Panc1 (cell line): ENCODE measurements at regions not wholly inside any gene's neighbourhood (a gene's known extent, or its start where the extent isn't known, plus 50 kb on each side); places are given as distances from the start of the nearest gene placed in this dataset.

Source experiments
- ATAC-seq: fragments of 200-7000 bp; cut with Tn5 transposase; 2 replicates; pipeline ENCODE4 v1.9.1; 2020; ENCODE audit warnings: mild to moderate bottlenecking, moderate library complexity
- BruUV-seq: library from RNA; stranded (reverse); fragments of 400-500 nt; replicated peaks from 2 replicates; lab custom pipeline; 2021; lab: Mats Ljungman, UMichigan
- CTCF ChIA-PET: fragments of 300-600 bp; sonication (Branson Sonifier 250); formaldehyde crosslinking; loops from one replicate; lab custom pipeline; 2022; ENCODE audit warnings: antibody characterized with exemption; lab: Charles Lee
- POLR2A ChIA-PET: fragments of 300-600 bp; sonication (Branson Sonifier 250); formaldehyde crosslinking; loops from one replicate; lab custom pipeline; 2022; ENCODE audit warnings: antibody characterized with exemption; lab: Charles Lee
- DNase-seq: peaks from one replicate; pipeline ENCODE4 v3.0.0-alpha.2; 2010; ENCODE audit warnings: low read depth, low spot score
- H3K27ac ChIP-seq: 2 replicates; pipeline ENCODE4 v1.5.1; 2011; ENCODE audit warnings: mild to moderate bottlenecking, low read length, inconsistent platforms
- H3K27me3 ChIP-seq: fragments of 200-500 bp; sonication (Bioruptor generic); 2 replicates; pipeline ENCODE4 v1.6.0; 2014; ENCODE audit warnings: low read length, inconsistent platforms; ENCODE audit not compliant: control insufficient read depth, insufficient read depth
- H3K36me3 ChIP-seq: fragments of 200-500 bp; sonication (Bioruptor generic); 2 replicates; pipeline ENCODE4 v1.5.1; 2014; ENCODE audit warnings: inconsistent platforms, mild to moderate bottlenecking, low read length, moderate library complexity; ENCODE audit not compliant: control insufficient read depth, insufficient read depth
- H3K4me1 ChIP-seq: 2 replicates; pipeline ENCODE4 v1.5.1; 2011; ENCODE audit warnings: inconsistent platforms, mild to moderate bottlenecking, low read length, moderate library complexity; ENCODE audit not compliant: control insufficient read depth, insufficient read depth
- H3K4me3 ChIP-seq, 2 experiments: 2 replicates each; pipeline ENCODE4 v1.5.1; 2011 to 2012; ENCODE audit warnings: low read depth in 2 of 2, low read length in 2 of 2, mild to moderate bottlenecking in 2 of 2, inconsistent platforms in 1 of 2, moderate library complexity in 1 of 2
- H3K9me3 ChIP-seq: fragments of 200-500 bp; sonication (Bioruptor generic); 2 replicates; pipeline ENCODE4 v1.5.1; 2014; ENCODE audit warnings: low read depth, mild to moderate bottlenecking, inconsistent platforms, low read length, moderate library complexity; ENCODE audit not compliant: control insufficient read depth, insufficient read depth
- POLR2AphosphoS5 ChIP-seq: IDR thresholded peaks from 2 replicates; pipeline ENCODE4 v1.6.1; 2012; ENCODE audit warnings: mild to moderate bottlenecking, low read depth, low read length, moderate library complexity
- SIN3A ChIP-seq: IDR thresholded peaks from 2 replicates; pipeline ENCODE4 v1.6.1; 2012; ENCODE audit warnings: low read depth, mild to moderate bottlenecking, low read length, moderate library complexity, borderline replicate concordance; ENCODE audit not compliant: insufficient read depth
- TCF7L2 ChIP-seq: IDR thresholded peaks from 2 replicates; pipeline ENCODE4 v1.6.1; 2011; ENCODE audit warnings: mild to moderate bottlenecking, low read depth, low read length, inconsistent platforms
- in situ Hi-C: cut with HindIII; loops from 2 replicates; pipeline ENCODE4 v1.10.0; 2016; ENCODE audit warnings: low sequenced_read_pairs, low pct_unique_long_range_greater_than_20kb
- intact Hi-C: fragments of 100-400 bp; cut with micrococcal nuclease; formaldehyde crosslinking; loops from one replicate; pipeline ENCODE4 v1.10.0; 2022; ENCODE audit not compliant: unreplicated experiment
- TF ChIP-seq, protein P1 (sequence below): fragments of 450-650 bp; IDR thresholded peaks from 2 replicates; pipeline ENCODE4 v1.5.1; 2017; ENCODE audit warnings: mild to moderate bottlenecking
- TF ChIP-seq, protein P2 (sequence below), 2 experiments: IDR thresholded peaks; 2 replicates each; pipeline ENCODE4 v1.6.1; 2011 to 2012; ENCODE audit warnings: low read depth in 2 of 2, control low read depth in 1 of 2, low read length in 1 of 2, mild to moderate bottlenecking in 1 of 2, moderate library complexity in 1 of 2; ENCODE audit not compliant: insufficient read depth in 1 of 2

DNA sequence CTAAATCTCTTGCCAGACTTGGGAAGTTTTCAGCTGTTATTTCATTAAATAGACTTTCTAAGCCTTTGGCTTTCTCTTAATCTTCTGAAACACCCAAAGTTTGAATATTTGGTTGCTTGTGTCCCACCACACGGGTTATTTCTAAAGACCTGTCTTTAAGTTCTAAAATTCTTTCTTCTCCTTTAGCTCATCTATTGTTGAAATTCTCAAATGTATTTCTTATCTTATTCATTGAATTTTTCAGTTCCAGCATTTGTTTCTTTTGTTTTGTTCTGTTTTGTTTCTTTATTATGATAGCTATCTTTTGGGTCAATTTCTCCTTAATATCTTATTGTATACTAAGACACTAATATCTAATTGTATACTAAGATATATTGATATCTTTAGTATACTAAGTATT, 97.0 kb downstream of the ARRDC4 start:
- no peaks in the 10 kb centered on the region for H3K4me1 ChIP-seq
- H3K36me3 ChIP-seq, result no peaks in the 10 kb centered on the region
- no peak overlapping the region for H3K27ac ChIP-seq
- in situ Hi-C loops, result no loop called here
- ATAC-seq (no peak), DNase-seq (no peak)
- no TSS peak for BruUV-seq
- TF ChIP-seq POLR2AphosphoS5 (no peak), SIN3A (no peak), TCF7L2 (no peak)
- TF ChIP-seq, protein P1, sequence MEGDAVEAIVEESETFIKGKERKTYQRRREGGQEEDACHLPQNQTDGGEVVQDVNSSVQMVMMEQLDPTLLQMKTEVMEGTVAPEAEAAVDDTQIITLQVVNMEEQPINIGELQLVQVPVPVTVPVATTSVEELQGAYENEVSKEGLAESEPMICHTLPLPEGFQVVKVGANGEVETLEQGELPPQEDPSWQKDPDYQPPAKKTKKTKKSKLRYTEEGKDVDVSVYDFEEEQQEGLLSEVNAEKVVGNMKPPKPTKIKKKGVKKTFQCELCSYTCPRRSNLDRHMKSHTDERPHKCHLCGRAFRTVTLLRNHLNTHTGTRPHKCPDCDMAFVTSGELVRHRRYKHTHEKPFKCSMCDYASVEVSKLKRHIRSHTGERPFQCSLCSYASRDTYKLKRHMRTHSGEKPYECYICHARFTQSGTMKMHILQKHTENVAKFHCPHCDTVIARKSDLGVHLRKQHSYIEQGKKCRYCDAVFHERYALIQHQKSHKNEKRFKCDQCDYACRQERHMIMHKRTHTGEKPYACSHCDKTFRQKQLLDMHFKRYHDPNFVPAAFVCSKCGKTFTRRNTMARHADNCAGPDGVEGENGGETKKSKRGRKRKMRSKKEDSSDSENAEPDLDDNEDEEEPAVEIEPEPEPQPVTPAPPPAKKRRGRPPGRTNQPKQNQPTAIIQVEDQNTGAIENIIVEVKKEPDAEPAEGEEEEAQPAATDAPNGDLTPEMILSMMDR, result no peak
- TF ChIP-seq, protein P2, sequence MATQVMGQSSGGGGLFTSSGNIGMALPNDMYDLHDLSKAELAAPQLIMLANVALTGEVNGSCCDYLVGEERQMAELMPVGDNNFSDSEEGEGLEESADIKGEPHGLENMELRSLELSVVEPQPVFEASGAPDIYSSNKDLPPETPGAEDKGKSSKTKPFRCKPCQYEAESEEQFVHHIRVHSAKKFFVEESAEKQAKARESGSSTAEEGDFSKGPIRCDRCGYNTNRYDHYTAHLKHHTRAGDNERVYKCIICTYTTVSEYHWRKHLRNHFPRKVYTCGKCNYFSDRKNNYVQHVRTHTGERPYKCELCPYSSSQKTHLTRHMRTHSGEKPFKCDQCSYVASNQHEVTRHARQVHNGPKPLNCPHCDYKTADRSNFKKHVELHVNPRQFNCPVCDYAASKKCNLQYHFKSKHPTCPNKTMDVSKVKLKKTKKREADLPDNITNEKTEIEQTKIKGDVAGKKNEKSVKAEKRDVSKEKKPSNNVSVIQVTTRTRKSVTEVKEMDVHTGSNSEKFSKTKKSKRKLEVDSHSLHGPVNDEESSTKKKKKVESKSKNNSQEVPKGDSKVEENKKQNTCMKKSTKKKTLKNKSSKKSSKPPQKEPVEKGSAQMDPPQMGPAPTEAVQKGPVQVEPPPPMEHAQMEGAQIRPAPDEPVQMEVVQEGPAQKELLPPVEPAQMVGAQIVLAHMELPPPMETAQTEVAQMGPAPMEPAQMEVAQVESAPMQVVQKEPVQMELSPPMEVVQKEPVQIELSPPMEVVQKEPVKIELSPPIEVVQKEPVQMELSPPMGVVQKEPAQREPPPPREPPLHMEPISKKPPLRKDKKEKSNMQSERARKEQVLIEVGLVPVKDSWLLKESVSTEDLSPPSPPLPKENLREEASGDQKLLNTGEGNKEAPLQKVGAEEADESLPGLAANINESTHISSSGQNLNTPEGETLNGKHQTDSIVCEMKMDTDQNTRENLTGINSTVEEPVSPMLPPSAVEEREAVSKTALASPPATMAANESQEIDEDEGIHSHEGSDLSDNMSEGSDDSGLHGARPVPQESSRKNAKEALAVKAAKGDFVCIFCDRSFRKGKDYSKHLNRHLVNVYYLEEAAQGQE (IDR thresholded peaks at IDR 0.05; ENCODE audit: insufficient read depth in 1 of 2, low read depth in 2 of 2, low read length in 1 of 2), result no peak
- no peaks in the 10 kb centered on the region for H3K9me3 ChIP-seq
- ChIA-PET CTCF (no interaction called here), POLR2A (no interaction called here)
- no peaks in the 10 kb centered on the region for H3K27me3 ChIP-seq
- no peak overlapping the region for H3K4me3 ChIP-seq
- intact Hi-C loops, result no loop called here

DNA sequence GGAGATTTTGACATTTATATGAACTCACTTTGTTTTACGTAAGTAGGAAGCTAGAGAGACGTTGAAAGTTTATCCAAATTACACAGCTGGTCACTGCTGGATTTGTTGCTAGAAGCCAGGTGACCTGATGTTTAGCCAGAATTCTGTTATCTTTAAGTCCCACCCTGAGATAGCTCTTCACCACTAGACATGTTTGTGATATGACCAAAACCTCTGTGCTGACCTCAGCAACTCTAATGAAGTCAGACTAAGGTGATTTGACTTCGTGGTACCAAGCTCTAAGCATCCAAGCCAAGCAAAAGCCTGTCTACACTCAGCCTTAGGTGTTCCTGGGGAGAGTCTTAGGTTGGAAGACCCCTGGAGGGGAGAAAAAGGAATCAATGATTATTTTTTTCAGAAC, 102.4 kb downstream of the ARRDC4 start:
- no peak overlapping the region for H3K27ac ChIP-seq
- H3K4me3 ChIP-seq, result no peak overlapping the region
- ATAC-seq (no peak), DNase-seq (no peak)
- intact Hi-C loops, result no loop called here
- ChIA-PET POLR2A (no interaction called here), CTCF (interaction anchor here (0.6 kb wide), 1 partner anchor 164 kb away, joined by 3 read pairs; no protein-coding TSS in a partner anchor)
- no TSS peak for BruUV-seq
- no peaks in the 10 kb centered on the region for H3K4me1 ChIP-seq
- in situ Hi-C loops, result no loop called here
- H3K9me3 ChIP-seq, result no peaks in the 10 kb centered on the region
- no peaks in the 10 kb centered on the region for H3K36me3 ChIP-seq
- no peaks in the 10 kb centered on the region for H3K27me3 ChIP-seq
- TF ChIP-seq SIN3A (no peak), TCF7L2 (no peak), POLR2AphosphoS5 (no peak)
- TF ChIP-seq, protein P2 (IDR thresholded peaks at IDR 0.05; ENCODE audit: insufficient read depth in 1 of 2, low read depth in 2 of 2, low read length in 1 of 2), result no peak
- TF ChIP-seq, protein P1, result no peak
